ENCODE measurements at regions not wholly inside any gene's neighbourhood (a gene's known extent, or its start where the extent isn't known, plus 50 kb on each side); places are given as distances from the start of the nearest gene placed in this dataset.

DNA sequence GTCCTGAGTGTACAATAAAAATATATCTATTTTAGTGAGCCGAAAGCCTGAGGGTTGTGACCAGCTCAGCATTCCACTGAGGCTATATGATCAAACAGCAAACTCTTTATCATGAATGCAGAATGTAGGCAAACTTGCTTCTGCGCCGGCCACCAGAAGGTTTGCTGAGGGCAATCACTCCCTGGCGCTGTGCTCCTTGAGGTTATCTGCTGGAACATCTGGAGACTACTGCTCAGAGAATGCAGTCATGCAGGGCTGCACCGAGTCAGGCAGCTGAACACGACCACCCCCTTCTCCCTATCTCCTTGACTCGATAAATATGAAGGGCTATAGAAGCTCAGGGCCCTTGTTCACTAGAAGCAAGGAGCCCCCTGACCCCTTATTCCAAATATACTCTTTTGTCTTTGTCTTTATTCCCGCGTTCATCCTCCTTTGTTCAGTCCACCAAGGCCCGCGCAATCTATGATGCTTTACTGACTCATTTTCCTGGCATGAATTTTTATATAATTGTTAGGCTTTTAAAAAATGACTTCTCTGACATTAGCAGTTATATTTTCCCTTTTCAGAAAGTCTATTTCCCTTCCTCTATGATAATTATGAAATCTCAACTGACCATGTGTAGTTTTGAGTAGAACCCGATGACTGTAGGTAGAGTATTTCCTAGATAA lies 1089.3 kb downstream of the SLC16A7 start:
- no peak for DNase-seq
- Histone ChIP-seq H3K36me3 (ENCODE audit: insufficient read depth, low read length) (no peaks in the 10 kb centered on the region), H3K4me1 (ENCODE audit: insufficient read depth, low read length) (no peaks in the 10 kb centered on the region), H3K4me3 (ENCODE audit: low read length) (no peak overlapping the region), H3K9me3 (ENCODE audit: low read length) (no peaks in the 10 kb centered on the region), H3K27ac (ENCODE audit: low read depth, low read length) (no peak overlapping the region), H3K27me3 (ENCODE audit: insufficient read depth, low read length, poor library complexity, severe bottlenecking) (no peaks in the 10 kb centered on the region)
- H3K27me3 Mint-ChIP-seq = no peaks in the 10 kb centered on the region
- no peak overlapping the region for H3K27ac Mint-ChIP-seq
- ChIA-PET CTCF (no interaction called here), POLR2A (no interaction called here)
- peaks cover 0 to 1% (median 0%) of the 10 kb centered on the region in 3 donors for H3K36me3 Mint-ChIP-seq
- no peaks in the 10 kb centered on the region for H3K4me1 Mint-ChIP-seq
- no peak overlapping the region for H3K4me3 Mint-ChIP-seq
- H3K9me3 Mint-ChIP-seq = peaks cover 4 to 19% (median 7%) of the 10 kb centered on the region in 5 donors

DNA sequence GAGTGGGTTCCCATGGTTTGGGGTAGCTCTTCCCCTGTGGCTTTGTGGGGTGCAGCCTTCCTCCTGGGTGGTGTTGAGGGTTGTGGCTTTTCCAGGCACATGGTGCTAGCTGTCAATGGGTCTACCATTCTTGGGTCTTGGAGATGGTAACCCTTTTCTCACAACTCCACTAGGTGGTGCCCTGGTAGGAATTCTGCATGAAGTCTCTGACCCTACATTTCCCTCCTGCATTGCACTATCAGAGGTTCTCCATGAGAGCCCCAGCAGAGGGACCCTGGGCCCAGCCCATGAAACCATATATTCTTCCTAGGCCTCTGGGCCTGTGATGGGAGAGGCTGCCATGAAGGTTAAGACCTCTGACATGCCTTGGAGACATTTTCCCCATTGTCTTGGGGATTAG lies 1093.3 kb downstream of the SLC16A7 start:
- Histone ChIP-seq H3K4me3 (ENCODE audit: low read length) (no peak overlapping the region), H3K4me1 (ENCODE audit: insufficient read depth, low read length) (no peaks in the 10 kb centered on the region), H3K27ac (ENCODE audit: low read depth, low read length) (no peak overlapping the region), H3K9me3 (ENCODE audit: low read length) (no peaks in the 10 kb centered on the region), H3K36me3 (ENCODE audit: insufficient read depth, low read length) (no peaks in the 10 kb centered on the region), H3K27me3 (ENCODE audit: insufficient read depth, low read length, poor library complexity, severe bottlenecking) (no peaks in the 10 kb centered on the region)
- no peaks in the 10 kb centered on the region for H3K27me3 Mint-ChIP-seq
- no peak overlapping the region for H3K27ac Mint-ChIP-seq
- peaks cover 0 to 10% (median 2%) of the 10 kb centered on the region in 5 donors for H3K9me3 Mint-ChIP-seq
- POLR2A ChIA-PET = no interaction called here
- no peak for DNase-seq
- H3K4me1 Mint-ChIP-seq = no peaks in the 10 kb centered on the region
- CTCF ChIA-PET = no interaction called here
- H3K36me3 Mint-ChIP-seq = peaks cover 0 to 1% (median 0%) of the 10 kb centered on the region in 3 donors
- no peak overlapping the region for H3K4me3 Mint-ChIP-seq

DNA sequence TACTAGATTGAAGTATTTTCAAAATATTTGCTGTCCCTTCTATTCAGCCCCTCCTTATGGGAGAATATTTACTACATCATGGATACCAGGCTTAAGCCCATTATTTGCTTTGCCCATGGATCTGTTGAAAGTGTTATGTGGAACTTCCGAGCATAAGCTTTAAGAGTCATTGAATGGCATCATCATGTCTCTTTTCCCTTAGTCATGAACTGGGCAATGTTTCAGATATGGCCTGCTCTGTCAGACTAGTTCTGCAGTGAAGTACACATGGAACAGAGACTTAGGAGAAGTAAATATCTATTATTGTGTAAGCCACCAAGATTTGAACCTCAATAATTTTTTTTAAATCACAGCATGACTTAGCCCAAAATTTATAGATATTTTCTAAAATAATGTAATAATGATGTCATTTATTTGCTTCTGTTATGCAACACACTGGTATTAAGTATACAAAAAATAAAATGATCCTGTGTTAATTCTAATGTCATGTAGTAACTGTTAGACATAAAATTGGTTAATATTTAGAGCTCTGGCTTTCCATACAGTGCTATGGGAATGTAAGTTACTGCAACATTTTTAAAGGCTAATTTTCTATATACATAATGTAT lies 1097.3 kb downstream of the SLC16A7 start:
- H3K4me3 Mint-ChIP-seq = no peak overlapping the region
- H3K4me1 Mint-ChIP-seq = no peaks in the 10 kb centered on the region
- no peak overlapping the region for H3K4me3 ChIP-seq (ENCODE audit: low read length)
- no peaks in the 10 kb centered on the region for H3K27me3 Mint-ChIP-seq
- CTCF ChIA-PET = no interaction called here
- peaks cover 0 to 1% (median 0%) of the 10 kb centered on the region in 3 donors for H3K36me3 Mint-ChIP-seq
- no peak for DNase-seq
- H3K9me3 ChIP-seq (ENCODE audit: low read length) = no peaks in the 10 kb centered on the region
- no peaks in the 10 kb centered on the region for H3K36me3 ChIP-seq (ENCODE audit: insufficient read depth, low read length)
- H3K27me3 ChIP-seq (ENCODE audit: insufficient read depth, low read length, poor library complexity, severe bottlenecking) = no peaks in the 10 kb centered on the region
- no peaks in the 10 kb centered on the region for H3K4me1 ChIP-seq (ENCODE audit: insufficient read depth, low read length)
- POLR2A ChIA-PET = no interaction called here
- peaks cover 0 to 17% (median 2%) of the 10 kb centered on the region in 5 donors for H3K9me3 Mint-ChIP-seq
- no peak overlapping the region for H3K27ac ChIP-seq (ENCODE audit: low read depth, low read length)
- H3K27ac Mint-ChIP-seq = no peak overlapping the region

DNA sequence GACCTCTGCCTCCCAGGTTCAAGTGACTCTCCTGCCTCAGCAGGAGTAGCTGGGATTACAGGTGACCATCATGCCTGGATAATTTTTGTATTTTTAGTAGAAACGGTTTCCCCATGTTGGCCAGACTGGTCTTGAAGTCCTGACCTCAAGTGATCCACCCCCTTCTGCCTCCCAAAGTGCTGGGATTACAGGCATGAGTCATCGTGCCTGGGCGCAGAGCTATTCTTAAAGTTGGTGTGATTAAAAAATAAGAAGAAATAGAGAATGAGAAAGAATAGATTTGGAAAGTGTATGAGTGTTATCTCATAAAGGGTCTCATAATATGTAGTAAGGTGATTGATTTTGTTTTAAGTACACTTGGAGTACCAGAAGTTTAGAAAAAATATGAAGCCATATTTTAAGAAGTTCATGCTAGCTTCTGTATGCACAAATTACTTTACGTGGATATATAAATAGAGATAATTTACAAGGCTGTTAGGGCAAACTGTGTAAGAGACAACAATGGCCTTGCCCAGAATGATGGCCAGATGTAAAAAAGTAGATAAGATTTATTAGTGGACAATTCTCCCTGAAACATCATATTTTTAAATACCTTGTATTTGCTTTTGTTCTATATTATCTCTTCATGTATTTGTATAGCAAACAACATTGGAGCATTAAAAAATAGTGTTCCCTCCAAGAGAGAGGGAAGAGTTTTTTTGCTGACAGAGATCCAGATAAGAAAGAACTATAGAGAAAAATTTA lies 1108.5 kb downstream of the SLC16A7 start:
- Mint-ChIP-seq H3K4me1 (no peaks in the 10 kb centered on the region), H3K9me3 (peaks cover 5 to 32% (median 6%) of the 10 kb centered on the region in 5 donors), H3K27ac (no peak overlapping the region), H3K36me3 (no peaks in the 10 kb centered on the region), H3K4me3 (no peak overlapping the region), H3K27me3 (no peaks in the 10 kb centered on the region)
- Histone ChIP-seq H3K4me1 (ENCODE audit: insufficient read depth, low read length) (no peaks in the 10 kb centered on the region), H3K27me3 (ENCODE audit: insufficient read depth, low read length, poor library complexity, severe bottlenecking) (no peaks in the 10 kb centered on the region), H3K4me3 (ENCODE audit: low read length) (no peak overlapping the region), H3K9me3 (ENCODE audit: low read length) (no peaks in the 10 kb centered on the region), H3K36me3 (ENCODE audit: insufficient read depth, low read length) (no peaks in the 10 kb centered on the region), H3K27ac (ENCODE audit: low read depth, low read length) (no peak overlapping the region)
- POLR2A ChIA-PET = no interaction called here
- CTCF ChIA-PET = no interaction called here
- no peak for DNase-seq

DNA sequence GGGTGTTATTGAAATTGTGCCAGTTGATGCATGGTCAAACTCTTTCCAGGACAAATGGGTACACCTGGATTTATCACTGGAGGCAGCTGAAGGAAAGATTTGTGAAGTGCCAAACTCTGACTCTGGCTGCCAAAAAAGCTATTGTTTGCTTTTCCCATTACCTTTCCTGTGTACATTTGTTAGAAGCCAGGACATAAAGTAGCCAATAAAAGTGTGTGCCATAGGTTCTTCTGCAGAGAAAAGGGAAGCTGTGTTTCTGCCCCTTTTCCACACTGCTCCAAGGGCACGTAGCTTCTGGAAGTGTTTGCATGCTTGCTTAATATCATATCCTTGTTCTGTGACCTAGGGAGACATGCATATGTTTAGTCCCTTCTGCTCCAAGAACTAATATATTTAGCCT lies 1114.4 kb downstream of the SLC16A7 start:
- H3K4me3 ChIP-seq (ENCODE audit: low read length) = no peak overlapping the region
- Mint-ChIP-seq H3K4me1 (no peaks in the 10 kb centered on the region), H3K36me3 (no peaks in the 10 kb centered on the region), H3K27ac (no peak overlapping the region), H3K27me3 (no peaks in the 10 kb centered on the region), H3K4me3 (no peak overlapping the region), H3K9me3 (peaks cover 3 to 30% (median 12%) of the 10 kb centered on the region in 5 donors)
- no peaks in the 10 kb centered on the region for H3K36me3 ChIP-seq (ENCODE audit: insufficient read depth, low read length)
- CTCF ChIA-PET = no interaction called here
- no peaks in the 10 kb centered on the region for H3K27me3 ChIP-seq (ENCODE audit: insufficient read depth, low read length, poor library complexity, severe bottlenecking)
- POLR2A ChIA-PET = no interaction called here
- no peak overlapping the region for H3K27ac ChIP-seq (ENCODE audit: low read depth, low read length)
- no peaks in the 10 kb centered on the region for H3K4me1 ChIP-seq (ENCODE audit: insufficient read depth, low read length)
- H3K9me3 ChIP-seq (ENCODE audit: low read length) = no peaks in the 10 kb centered on the region
- DNase-seq = no peak

GRCh38 chr12:60714141-60714900 lies 1118.5 kb downstream of the SLC16A7 start:
- ChIA-PET CTCF (no interaction called here), POLR2A (no interaction called here)
- Histone ChIP-seq H3K27ac (ENCODE audit: low read depth, low read length) (no peak overlapping the region), H3K4me3 (ENCODE audit: low read length) (no peak overlapping the region), H3K27me3 (ENCODE audit: insufficient read depth, low read length, poor library complexity, severe bottlenecking) (no peaks in the 10 kb centered on the region), H3K36me3 (ENCODE audit: insufficient read depth, low read length) (no peaks in the 10 kb centered on the region), H3K9me3 (ENCODE audit: low read length) (no peaks in the 10 kb centered on the region), H3K4me1 (ENCODE audit: insufficient read depth, low read length) (no peaks in the 10 kb centered on the region)
- DNase-seq = no peak
- no peak overlapping the region for H3K27ac Mint-ChIP-seq
- H3K4me1 Mint-ChIP-seq = no peaks in the 10 kb centered on the region
- H3K9me3 Mint-ChIP-seq = peaks cover 2 to 33% (median 12%) of the 10 kb centered on the region in 5 donors
- H3K36me3 Mint-ChIP-seq = no peaks in the 10 kb centered on the region
- H3K4me3 Mint-ChIP-seq = no peak overlapping the region
- H3K27me3 Mint-ChIP-seq = no peaks in the 10 kb centered on the region

DNA sequence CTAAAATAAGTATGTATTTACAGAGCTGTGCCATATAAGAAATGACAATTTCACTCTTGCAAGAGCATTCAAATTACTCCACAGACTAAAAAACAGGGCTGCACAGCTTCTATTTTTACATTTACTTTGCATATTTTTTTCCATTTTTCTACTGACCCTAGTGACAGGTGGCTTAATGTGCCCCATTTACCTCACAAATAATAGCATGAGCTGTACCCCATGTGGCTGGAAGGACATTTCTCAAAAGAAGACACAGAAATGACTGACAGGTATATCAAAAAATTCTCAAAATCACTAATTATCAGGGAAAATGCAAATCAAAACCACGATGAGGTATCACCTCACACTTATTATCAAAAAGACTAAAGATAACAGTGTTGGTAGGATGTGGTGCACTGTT lies 1128.6 kb downstream of the SLC16A7 start:
- no peak overlapping the region for H3K4me3 ChIP-seq (ENCODE audit: low read length)
- H3K9me3 ChIP-seq (ENCODE audit: low read length) = no peaks in the 10 kb centered on the region
- Mint-ChIP-seq H3K4me3 (no peak overlapping the region), H3K9me3 (peaks cover 0 to 19% (median 2%) of the 10 kb centered on the region in 5 donors), H3K27ac (no peak overlapping the region), H3K36me3 (no peaks in the 10 kb centered on the region), H3K4me1 (no peaks in the 10 kb centered on the region), H3K27me3 (no peaks in the 10 kb centered on the region)
- no peaks in the 10 kb centered on the region for H3K36me3 ChIP-seq (ENCODE audit: insufficient read depth, low read length)
- POLR2A ChIA-PET = no interaction called here
- DNase-seq = no peak
- no peak overlapping the region for H3K27ac ChIP-seq (ENCODE audit: low read depth, low read length)
- no peaks in the 10 kb centered on the region for H3K4me1 ChIP-seq (ENCODE audit: insufficient read depth, low read length)
- H3K27me3 ChIP-seq (ENCODE audit: insufficient read depth, low read length, poor library complexity, severe bottlenecking) = no peaks in the 10 kb centered on the region
- CTCF ChIA-PET = no interaction called here

- H3K4me3 Mint-ChIP-seq = no peak overlapping the region
Measured at GRCh38 chr12:60724984-60725383, 1129.2 kb downstream of the SLC16A7 start.

More at GRCh38 chr12:60724984-60725383, 1129.2 kb downstream of the SLC16A7 start:
- no peaks in the 10 kb centered on the region for H3K4me1 ChIP-seq (ENCODE audit: insufficient read depth, low read length)
- no peak for DNase-seq
- ChIA-PET CTCF (no interaction called here), POLR2A (no interaction called here)
- no peak overlapping the region for H3K27ac ChIP-seq (ENCODE audit: low read depth, low read length)
- Mint-ChIP-seq H3K9me3 (peaks cover 0 to 19% (median 2%) of the 10 kb centered on the region in 5 donors), H3K27me3 (no peaks in the 10 kb centered on the region), H3K36me3 (no peaks in the 10 kb centered on the region), H3K4me1 (no peaks in the 10 kb centered on the region), H3K27ac (no peak overlapping the region)
- no peaks in the 10 kb centered on the region for H3K9me3 ChIP-seq (ENCODE audit: low read length)
- no peaks in the 10 kb centered on the region for H3K36me3 ChIP-seq (ENCODE audit: insufficient read depth, low read length)
- no peak overlapping the region for H3K4me3 ChIP-seq (ENCODE audit: low read length)
- no peaks in the 10 kb centered on the region for H3K27me3 ChIP-seq (ENCODE audit: insufficient read depth, low read length, poor library complexity, severe bottlenecking)

Measured in CD8-positive, alpha-beta memory T cell (primary cell).